SK-N-SH (cell line): ENCODE measurements at regions not wholly inside any gene's neighbourhood (a gene's known extent, or its start where the extent isn't known, plus 50 kb on each side); places are given as distances from the start of the nearest gene placed in this dataset.
A peak's percentile ranks its signal among the peaks of the same experiment; 100 is the strongest.
"Not testable (repeated sequence)": the region's sequence is repeated elsewhere in the genome, so short reads cannot be mapped to it uniquely, and the experiment has no call there.

Source experiments
- CTCF ChIA-PET: fragments of 300-600, 350-600 bp; formaldehyde crosslinking; extraction: SDS; loops from one replicate; lab custom pipeline; 2021; lab: Yijun Ruan, JAX
- POLR2A ChIA-PET: fragments of 350-600 bp; sonication (Branson Sonifier 250); formaldehyde crosslinking; extraction: SDS; loops from one replicate; lab custom pipeline; 2020; ENCODE audit warnings: antibody characterized with exemption, inconsistent platforms; lab: Yijun Ruan, JAX
- DNase-seq: peaks from one replicate; pipeline ENCODE4 v3.0.0; 2012
- H2AFZ ChIP-seq: fragments of 200-600 bp; sonication (generic); 2 replicates; pipeline ENCODE4 v1.8.1; 2016; ENCODE audit warnings: antibody characterized with exemption, mild to moderate bottlenecking, low read depth
- H3F3A ChIP-seq: fragments of 200-600 bp; sonication (generic); replicated peaks from 2 replicates; pipeline ENCODE3; 2016; ENCODE audit warnings: antibody characterized with exemption, mild to moderate bottlenecking; ENCODE audit not compliant: insufficient read depth
- H3K27ac ChIP-seq, 2 experiments: fragments of 200-500 bp in 1 of 2; fragments of 200-600 bp in 1 of 2; sonication (Bioruptor generic) in 1 of 2; sonication (generic), shearing (Covaris generic) in 1 of 2; 2 replicates each; pipeline versions ENCODE4 v1.5.1 to v1.6.1; 2014 to 2016; ENCODE audit warnings: low read depth in 2 of 2, inconsistent platforms in 1 of 2, low read length in 1 of 2, mild to moderate bottlenecking in 1 of 2, mixed read lengths in 1 of 2
- H3K27me3 ChIP-seq: fragments of 200-600 bp; sonication (generic), shearing (Covaris generic); 2 replicates; pipeline ENCODE4 v1.6.1; 2016; ENCODE audit warnings: mixed run types; ENCODE audit not compliant: insufficient read depth
- H3K36me3 ChIP-seq, 2 experiments: fragments of 200-500 bp in 1 of 2; fragments of 200-600 bp in 1 of 2; sonication (Bioruptor generic) in 1 of 2; sonication (generic) in 1 of 2; replicated peaks in 1 of 2; 2 replicates each; pipeline versions ENCODE3 to v1.5.1; 2014 to 2016; ENCODE audit warnings: low read length in 1 of 2, mild to moderate bottlenecking in 1 of 2; ENCODE audit not compliant: insufficient read depth in 2 of 2, control insufficient read depth in 1 of 2
- H3K4me1 ChIP-seq, 2 experiments: fragments of 200-500 bp in 1 of 2; fragments of 200-600 bp in 1 of 2; sonication (Bioruptor generic) in 1 of 2; sonication (generic), shearing (Covaris generic) in 1 of 2; 2 replicates each; pipeline versions ENCODE4 v1.5.1 to v1.6.1; 2014 to 2016; ENCODE audit warnings: low read depth in 1 of 2, low read length in 1 of 2, mixed run types in 1 of 2; ENCODE audit not compliant: insufficient read depth in 2 of 2, control insufficient read depth in 1 of 2
- H3K4me2 ChIP-seq: fragments of 200-600 bp; sonication (generic), shearing (Covaris generic); 2 replicates; pipeline ENCODE4 v1.6.1; 2017; ENCODE audit warnings: mixed run types
- H3K4me3 ChIP-seq, 2 experiments: fragments of 200-500 bp in 1 of 2; fragments of 200-600 bp in 1 of 2; sonication (Bioruptor generic) in 1 of 2; sonication (generic), shearing (Covaris generic) in 1 of 2; 2 replicates each; pipeline versions ENCODE4 v1.5.1 to v1.8.1; 2014 to 2016; ENCODE audit warnings: low read depth in 2 of 2, inconsistent platforms in 1 of 2, low read length in 1 of 2, mild to moderate bottlenecking in 1 of 2, mixed read lengths in 1 of 2, moderate library complexity in 1 of 2
- H3K79me2 ChIP-seq: fragments of 200-600 bp; sonication (generic); 2 replicates; pipeline ENCODE4 v1.8.1; 2017; ENCODE audit warnings: mild to moderate bottlenecking; ENCODE audit not compliant: insufficient read depth
- H3K9ac ChIP-seq: fragments of 200-600 bp; sonication (generic); 2 replicates; pipeline ENCODE4 v1.6.1; 2017; ENCODE audit warnings: mixed run types
- H3K9me2 ChIP-seq: fragments of 200-600 bp; sonication (generic); 2 replicates; pipeline ENCODE4 v1.6.1; 2017; ENCODE audit warnings: mixed run types
- H3K9me3 ChIP-seq: fragments of 200-600 bp; sonication (generic); 2 replicates; pipeline ENCODE4 v1.6.1; 2017; ENCODE audit warnings: mixed run types, mild to moderate bottlenecking, moderate library complexity
- H4K20me1 ChIP-seq: fragments of 200-600 bp; sonication (generic); 2 replicates; pipeline ENCODE4 v1.6.1; 2017; ENCODE audit warnings: mild to moderate bottlenecking, mixed run types; ENCODE audit not compliant: insufficient read depth
- FOSL2 ChIP-seq: IDR thresholded peaks from 2 replicates; pipeline ENCODE4 v1.4.0; 2012; ENCODE audit warnings: low read depth, mild to moderate bottlenecking, moderate library complexity, borderline replicate concordance
- GATA2 ChIP-seq: sonication (generic); formaldehyde crosslinking; IDR thresholded peaks from 2 replicates; pipeline ENCODE4 v1.5.0; 2020; ENCODE audit warnings: mild to moderate bottlenecking, missing genetic modification reagents
- NRF1 ChIP-seq: IDR thresholded peaks from 2 replicates; pipeline ENCODE4 v1.6.1; 2012; ENCODE audit warnings: low read depth, mild to moderate bottlenecking, low read length
- TEAD4 ChIP-seq: IDR thresholded peaks from 2 replicates; pipeline ENCODE4 v1.4.0; 2012; ENCODE audit warnings: mild to moderate bottlenecking, borderline replicate concordance; ENCODE audit not compliant: insufficient read depth
- WGBS: methylation state at CpG from one replicate; pipeline ENCODE4 v1.1.6; 2017; ENCODE audit warnings: low lambda C conversion rate; 5-methylcytosine and 5-hydroxymethylcytosine counted together
- TF ChIP-seq, protein P1 (sequence below): IDR thresholded peaks from 2 replicates; pipeline ENCODE4 v1.6.1; 2012; ENCODE audit warnings: mild to moderate bottlenecking, low read depth, low read length, moderate library complexity
- TF ChIP-seq, protein P2 (sequence below): IDR thresholded peaks from 2 replicates; pipeline ENCODE4; 2012

DNA sequence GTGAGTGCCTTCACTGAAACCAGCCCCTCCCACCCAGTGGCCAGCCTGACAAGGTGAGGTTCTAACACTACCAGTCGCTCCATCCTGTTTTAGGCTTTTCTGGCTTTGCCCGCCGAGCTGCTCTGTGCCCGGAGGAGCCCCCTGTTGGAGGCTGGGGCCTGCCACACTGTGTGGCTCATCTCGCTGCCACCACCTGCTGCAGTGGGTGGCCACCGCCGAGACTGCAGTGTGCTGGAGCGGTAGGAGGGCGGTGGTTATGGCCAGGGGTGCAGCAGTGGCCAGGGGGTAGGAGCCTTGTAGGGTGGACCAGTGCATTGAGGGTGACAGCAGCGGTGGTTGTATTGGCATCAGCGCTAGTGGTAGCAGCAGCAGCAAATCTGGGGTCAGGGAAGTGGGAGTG lies 74.7 kb upstream of the PCAT7 start (continued):
- TF ChIP-seq, protein P1, sequence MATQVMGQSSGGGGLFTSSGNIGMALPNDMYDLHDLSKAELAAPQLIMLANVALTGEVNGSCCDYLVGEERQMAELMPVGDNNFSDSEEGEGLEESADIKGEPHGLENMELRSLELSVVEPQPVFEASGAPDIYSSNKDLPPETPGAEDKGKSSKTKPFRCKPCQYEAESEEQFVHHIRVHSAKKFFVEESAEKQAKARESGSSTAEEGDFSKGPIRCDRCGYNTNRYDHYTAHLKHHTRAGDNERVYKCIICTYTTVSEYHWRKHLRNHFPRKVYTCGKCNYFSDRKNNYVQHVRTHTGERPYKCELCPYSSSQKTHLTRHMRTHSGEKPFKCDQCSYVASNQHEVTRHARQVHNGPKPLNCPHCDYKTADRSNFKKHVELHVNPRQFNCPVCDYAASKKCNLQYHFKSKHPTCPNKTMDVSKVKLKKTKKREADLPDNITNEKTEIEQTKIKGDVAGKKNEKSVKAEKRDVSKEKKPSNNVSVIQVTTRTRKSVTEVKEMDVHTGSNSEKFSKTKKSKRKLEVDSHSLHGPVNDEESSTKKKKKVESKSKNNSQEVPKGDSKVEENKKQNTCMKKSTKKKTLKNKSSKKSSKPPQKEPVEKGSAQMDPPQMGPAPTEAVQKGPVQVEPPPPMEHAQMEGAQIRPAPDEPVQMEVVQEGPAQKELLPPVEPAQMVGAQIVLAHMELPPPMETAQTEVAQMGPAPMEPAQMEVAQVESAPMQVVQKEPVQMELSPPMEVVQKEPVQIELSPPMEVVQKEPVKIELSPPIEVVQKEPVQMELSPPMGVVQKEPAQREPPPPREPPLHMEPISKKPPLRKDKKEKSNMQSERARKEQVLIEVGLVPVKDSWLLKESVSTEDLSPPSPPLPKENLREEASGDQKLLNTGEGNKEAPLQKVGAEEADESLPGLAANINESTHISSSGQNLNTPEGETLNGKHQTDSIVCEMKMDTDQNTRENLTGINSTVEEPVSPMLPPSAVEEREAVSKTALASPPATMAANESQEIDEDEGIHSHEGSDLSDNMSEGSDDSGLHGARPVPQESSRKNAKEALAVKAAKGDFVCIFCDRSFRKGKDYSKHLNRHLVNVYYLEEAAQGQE: no peak

DNA sequence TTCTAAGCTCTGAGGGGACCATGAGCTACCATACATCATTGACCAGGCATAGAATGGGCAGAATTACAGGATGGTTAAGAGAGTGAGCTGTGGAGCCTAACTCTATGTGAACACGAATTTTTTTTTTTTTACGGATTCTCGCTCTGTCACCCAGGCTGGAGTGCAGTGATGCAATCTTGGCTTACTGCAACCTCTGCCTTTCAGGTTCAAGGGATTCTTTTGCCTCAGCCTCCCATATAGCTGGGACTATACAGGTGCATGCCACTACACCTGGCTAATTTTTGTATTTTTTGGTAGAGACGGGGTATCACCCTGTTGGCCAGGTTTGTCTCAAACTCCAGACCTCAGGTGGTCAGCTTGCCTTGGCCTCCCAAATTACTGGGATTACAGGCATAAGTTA lies 72.8 kb upstream of the PCAT7 start:
- 64% methylated on average over 4 of the region's 4 CpGs for whole genome bisulfite sequencing
- H3K9ac ChIP-seq: no peak overlapping the region
- no peaks in the 10 kb centered on the region for H4K20me1 ChIP-seq
- H3K9me3 ChIP-seq: no peaks in the 10 kb centered on the region
- H3K4me3 ChIP-seq: no peak overlapping the region
- no peaks in the 10 kb centered on the region for H3K79me2 ChIP-seq
- no peak overlapping the region for H3K4me2 ChIP-seq
- ChIA-PET CTCF (interaction anchor here (1.0 kb wide), 1 partner anchor 122 kb away, joined by 3 read pairs; no protein-coding TSS in a partner anchor), POLR2A (no interaction called here)
- H3K4me1 ChIP-seq: no peaks in the 10 kb centered on the region
- no peaks in the 10 kb centered on the region for H3K36me3 ChIP-seq
- no peaks in the 10 kb centered on the region for H3F3A ChIP-seq
- H3K27ac ChIP-seq: no peak overlapping the region
- no peak overlapping the region for H2AFZ ChIP-seq
- no peak for DNase-seq
- no peak for TF ChIP-seq NRF1
- no peak for TF ChIP-seq GATA2
- TF ChIP-seq TEAD4: no peak
- TF ChIP-seq, protein P2, sequence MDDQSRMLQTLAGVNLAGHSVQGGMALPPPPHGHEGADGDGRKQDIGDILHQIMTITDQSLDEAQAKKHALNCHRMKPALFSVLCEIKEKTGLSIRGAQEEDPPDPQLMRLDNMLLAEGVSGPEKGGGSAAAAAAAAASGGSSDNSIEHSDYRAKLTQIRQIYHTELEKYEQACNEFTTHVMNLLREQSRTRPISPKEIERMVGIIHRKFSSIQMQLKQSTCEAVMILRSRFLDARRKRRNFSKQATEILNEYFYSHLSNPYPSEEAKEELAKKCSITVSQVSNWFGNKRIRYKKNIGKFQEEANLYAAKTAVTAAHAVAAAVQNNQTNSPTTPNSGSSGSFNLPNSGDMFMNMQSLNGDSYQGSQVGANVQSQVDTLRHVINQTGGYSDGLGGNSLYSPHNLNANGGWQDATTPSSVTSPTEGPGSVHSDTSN: no peak
- no peaks in the 10 kb centered on the region for H3K9me2 ChIP-seq
- H3K27me3 ChIP-seq: no peaks in the 10 kb centered on the region

DNA sequence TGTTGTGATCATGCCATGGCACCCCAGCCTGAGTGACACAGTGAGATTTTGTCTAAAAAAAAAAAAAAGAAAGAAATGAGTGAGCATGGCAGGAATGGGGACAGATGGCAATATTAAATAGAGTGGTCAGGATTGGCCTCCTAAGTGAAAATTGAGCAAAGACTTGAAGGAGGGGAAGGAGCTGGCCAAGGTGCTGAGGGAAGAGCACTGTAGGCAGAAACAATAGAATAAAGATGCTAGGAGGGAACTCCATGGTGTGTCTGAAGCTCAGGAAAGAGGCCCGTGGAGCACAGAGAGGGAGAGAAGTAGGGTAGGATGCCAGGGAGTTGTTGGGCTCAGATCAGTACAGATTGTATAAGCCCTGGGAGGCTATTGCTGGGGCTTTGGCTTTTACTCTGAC lies 64.4 kb upstream of the PCAT7 start:
- no peaks in the 10 kb centered on the region for H3K36me3 ChIP-seq
- no peaks in the 10 kb centered on the region for H3K4me1 ChIP-seq
- H3K27me3 ChIP-seq: no peaks in the 10 kb centered on the region
- H3K27ac ChIP-seq: no peak overlapping the region
- ChIA-PET POLR2A (no interaction called here), CTCF (no interaction called here)
- no peaks in the 10 kb centered on the region for H3K9me3 ChIP-seq
- no peak overlapping the region for H3K4me3 ChIP-seq
- no peaks in the 10 kb centered on the region for H3K9me2 ChIP-seq
- no peaks in the 10 kb centered on the region for H4K20me1 ChIP-seq
- no peak for DNase-seq
- H2AFZ ChIP-seq: no peak overlapping the region
- H3F3A ChIP-seq: no peaks in the 10 kb centered on the region
- 42% methylated on average over 1 of the region's 1 CpG for WGBS
- H3K4me2 ChIP-seq: no peak overlapping the region
- H3K79me2 ChIP-seq: no peaks in the 10 kb centered on the region
- TF ChIP-seq, protein P1: peak; percentile 91
- TF ChIP-seq FOSL2: no peak
- no peak overlapping the region for H3K9ac ChIP-seq

DNA sequence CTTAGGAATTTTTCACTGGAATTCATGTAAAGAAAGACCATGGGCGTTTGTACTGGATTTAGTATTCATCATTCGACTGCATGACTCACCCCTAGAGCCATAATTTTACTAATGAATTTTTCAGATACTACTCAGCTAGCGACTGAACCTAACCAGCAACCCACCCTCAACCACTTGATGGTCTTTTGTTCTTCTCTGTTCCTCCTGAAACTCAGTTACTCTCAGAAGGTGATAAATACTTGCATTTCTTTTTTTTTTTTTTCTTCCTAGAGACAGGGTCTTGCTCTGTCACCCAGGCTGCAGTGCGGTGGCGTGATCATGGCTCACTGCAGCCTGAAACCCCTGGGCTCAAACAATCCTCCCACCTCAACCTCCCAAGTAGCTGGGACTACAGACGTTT lies 62.8 kb upstream of the PCAT7 start:
- H3K9me3 ChIP-seq, H3K27me3 ChIP-seq, H3K4me2 ChIP-seq, H3K4me3 ChIP-seq, POLR2A ChIA-PET, H3K4me1 ChIP-seq, H3K79me2 ChIP-seq, H3K36me3 ChIP-seq, H2AFZ ChIP-seq, H4K20me1 ChIP-seq, H3K9me2 ChIP-seq, DNase-seq, H3K27ac ChIP-seq, H3F3A ChIP-seq, H3K9ac ChIP-seq: not testable (repeated sequence)
- CTCF ChIA-PET: interaction anchor here (1.3 kb wide), 1 partner anchor 478 kb away, joined by 3 read pairs; no protein-coding TSS in a partner anchor
- 48% methylated on average over 6 of the region's 6 CpGs for WGBS
